Thyroid gland (tissue), 4 donors: ENCODE measurements at regions not wholly inside any gene's neighbourhood (a gene's known extent, or its start where the extent isn't known, plus 50 kb on each side); places are given as distances from the start of the nearest gene placed in this dataset.

ENCODE experiments used
- CTCF ChIP-seq, 6 experiments: fragments of 200-600 bp in 3 of 6; fragments of 450-650 bp in 3 of 6; sonication (generic) in 3 of 6; IDR thresholded peaks; one replicate each; pipeline ENCODE4 v1.5.1; 2016 to 2019; ENCODE audit warnings: antibody characterized with exemption in 6 of 6, mild to moderate bottlenecking in 2 of 6, inconsistent platforms in 1 of 6, moderate library complexity in 1 of 6
- POLR2A ChIP-seq, 2 donors: fragments of 450-650 bp; IDR thresholded peaks; one replicate each; pipeline ENCODE4 v1.6.1; 2017; ENCODE audit warnings: antibody characterized with exemption in 2 of 2, mild to moderate bottlenecking in 2 of 2, moderate library complexity in 1 of 2

GRCh38 chr1:173117108-173117633 lies 66.4 kb upstream of the TNFSF18 start:
- TF ChIP-seq CTCF (IDR thresholded peaks at IDR 0.05) (no peak), POLR2A (IDR thresholded peaks at IDR 0.05) (no peak)
